ENCODE measurements at regions not wholly inside any gene's neighbourhood (a gene's known extent, or its start where the extent isn't known, plus 50 kb on each side); places are given as distances from the start of the nearest gene placed in this dataset.
A peak's percentile ranks its signal among the peaks of the same experiment; 100 is the strongest.
"Not testable (repeated sequence)": the region's sequence is repeated elsewhere in the genome, so short reads cannot be mapped to it uniquely, and the experiment has no call there.

GRCh38 chr6:141482796-141483597 lies 649.7 kb upstream of the GJE1 start:
- H3K27me3 ChIP-seq (ENCODE audit: control insufficient read depth, insufficient read depth, low read length): no peaks in the 10 kb centered on the region
- H3K4me2 ChIP-seq (ENCODE audit: low read length): peak overlapping the region; percentile 79
- H3K9me3 ChIP-seq (replicated peaks; ENCODE audit: low read length): no peaks in the 10 kb centered on the region
- peaks cover 21% of the 10 kb centered on the region for H3K4me1 ChIP-seq (ENCODE audit: control insufficient read depth, insufficient read depth, low read length)
- peak overlapping the region; percentile 51 for H3K4me3 ChIP-seq (ENCODE audit: low read length)
- peak overlapping the region; percentile 87 for H3K9ac ChIP-seq (ENCODE audit: low read depth, low read length)
- no peaks in the 10 kb centered on the region for H3K36me3 ChIP-seq (ENCODE audit: insufficient read depth, low read length)

GRCh38 chr6:141475259-141475658 lies 657.5 kb upstream of the GJE1 start:
- H3K4me3 ChIP-seq (ENCODE audit: low read length): no peak overlapping the region
- H3K9ac ChIP-seq (ENCODE audit: low read depth, low read length): no peak overlapping the region
- H3K36me3 ChIP-seq (ENCODE audit: insufficient read depth, low read length): no peaks in the 10 kb centered on the region
- H3K4me1 ChIP-seq (ENCODE audit: control insufficient read depth, insufficient read depth, low read length): peaks cover 6% of the 10 kb centered on the region
- no peaks in the 10 kb centered on the region for H3K27me3 ChIP-seq (ENCODE audit: control insufficient read depth, insufficient read depth, low read length)
- H3K9me3 ChIP-seq (replicated peaks; ENCODE audit: low read length): no peaks in the 10 kb centered on the region
- H3K4me2 ChIP-seq (ENCODE audit: low read length): no peak overlapping the region

GRCh38 chr6:141472162-141472928 lies 660.4 kb upstream of the GJE1 start:
- no peaks in the 10 kb centered on the region for H3K36me3 ChIP-seq (ENCODE audit: insufficient read depth, low read length)
- no peaks in the 10 kb centered on the region for H3K9me3 ChIP-seq (replicated peaks; ENCODE audit: low read length)
- H3K27me3 ChIP-seq (ENCODE audit: control insufficient read depth, insufficient read depth, low read length): no peaks in the 10 kb centered on the region
- no peak overlapping the region for H3K4me2 ChIP-seq (ENCODE audit: low read length)
- H3K9ac ChIP-seq (ENCODE audit: low read depth, low read length): no peak overlapping the region
- H3K4me3 ChIP-seq (ENCODE audit: low read length): no peak overlapping the region
- peaks cover 6% of the 10 kb centered on the region for H3K4me1 ChIP-seq (ENCODE audit: control insufficient read depth, insufficient read depth, low read length)

GRCh38 chr6:141470810-141471209 lies 661.9 kb upstream of the GJE1 start:
- H3K4me3 ChIP-seq (ENCODE audit: low read length): no peak overlapping the region
- no peak overlapping the region for H3K9ac ChIP-seq (ENCODE audit: low read depth, low read length)
- no peaks in the 10 kb centered on the region for H3K9me3 ChIP-seq (replicated peaks; ENCODE audit: low read length)
- H3K36me3 ChIP-seq (ENCODE audit: insufficient read depth, low read length): no peaks in the 10 kb centered on the region
- no peaks in the 10 kb centered on the region for H3K27me3 ChIP-seq (ENCODE audit: control insufficient read depth, insufficient read depth, low read length)
- peaks cover 6% of the 10 kb centered on the region for H3K4me1 ChIP-seq (ENCODE audit: control insufficient read depth, insufficient read depth, low read length)
- H3K4me2 ChIP-seq (ENCODE audit: low read length): no peak overlapping the region

- no peaks in the 10 kb centered on the region for H3K36me3 ChIP-seq (ENCODE audit: insufficient read depth, low read length)
- H3K4me3 ChIP-seq (ENCODE audit: low read length): no peak overlapping the region
- H3K4me2 ChIP-seq (ENCODE audit: low read length): no peak overlapping the region
- no peak overlapping the region for H3K9ac ChIP-seq (ENCODE audit: low read depth, low read length)
- peaks cover 23% of the 10 kb centered on the region for H3K4me1 ChIP-seq (ENCODE audit: control insufficient read depth, insufficient read depth, low read length)
- no peaks in the 10 kb centered on the region for H3K9me3 ChIP-seq (replicated peaks; ENCODE audit: low read length)
- H3K27me3 ChIP-seq (ENCODE audit: control insufficient read depth, insufficient read depth, low read length): no peaks in the 10 kb centered on the region
Observed at GRCh38 chr6:141467881-141468280, 664.8 kb upstream of the GJE1 start.

GRCh38 chr6:141467041-141467440 lies 665.7 kb upstream of the GJE1 start:
- Histone ChIP-seq H3K9me3 (replicated peaks; ENCODE audit: low read length) (no peaks in the 10 kb centered on the region), H3K36me3 (ENCODE audit: insufficient read depth, low read length) (no peaks in the 10 kb centered on the region), H3K4me1 (ENCODE audit: control insufficient read depth, insufficient read depth, low read length) (peaks cover 27% of the 10 kb centered on the region), H3K27me3 (ENCODE audit: control insufficient read depth, insufficient read depth, low read length) (no peaks in the 10 kb centered on the region), H3K9ac (ENCODE audit: low read depth, low read length) (no peak overlapping the region), H3K4me3 (ENCODE audit: low read length) (no peak overlapping the region), H3K4me2 (ENCODE audit: low read length) (no peak overlapping the region)

GRCh38 chr6:141464896-141465295 lies 667.8 kb upstream of the GJE1 start:
- H3K9ac ChIP-seq (ENCODE audit: low read depth, low read length): peak overlapping the region; percentile 54
- H3K4me2 ChIP-seq (ENCODE audit: low read length): peak overlapping the region; percentile 45
- no peaks in the 10 kb centered on the region for H3K36me3 ChIP-seq (ENCODE audit: insufficient read depth, low read length)
- peaks cover 27% of the 10 kb centered on the region for H3K4me1 ChIP-seq (ENCODE audit: control insufficient read depth, insufficient read depth, low read length)
- H3K4me3 ChIP-seq (ENCODE audit: low read length): no peak overlapping the region
- H3K27me3 ChIP-seq (ENCODE audit: control insufficient read depth, insufficient read depth, low read length): no peaks in the 10 kb centered on the region
- no peaks in the 10 kb centered on the region for H3K9me3 ChIP-seq (replicated peaks; ENCODE audit: low read length)

GRCh38 chr6:141464490-141464889 lies 668.2 kb upstream of the GJE1 start:
- Histone ChIP-seq H3K9ac (ENCODE audit: low read depth, low read length) (peak overlapping the region; percentile 83), H3K4me3 (ENCODE audit: low read length) (no peak overlapping the region), H3K36me3 (ENCODE audit: insufficient read depth, low read length) (no peaks in the 10 kb centered on the region), H3K27me3 (ENCODE audit: control insufficient read depth, insufficient read depth, low read length) (no peaks in the 10 kb centered on the region), H3K4me1 (ENCODE audit: control insufficient read depth, insufficient read depth, low read length) (peaks cover 27% of the 10 kb centered on the region), H3K4me2 (ENCODE audit: low read length) (peak overlapping the region; percentile 45), H3K9me3 (replicated peaks; ENCODE audit: low read length) (no peaks in the 10 kb centered on the region)

- peak overlapping the region; percentile 41 for H3K4me3 ChIP-seq (ENCODE audit: low read length)
- peaks cover 27% of the 10 kb centered on the region for H3K4me1 ChIP-seq (ENCODE audit: control insufficient read depth, insufficient read depth, low read length)
- H3K9ac ChIP-seq (ENCODE audit: low read depth, low read length): peak overlapping the region; percentile 83
Observed at GRCh38 chr6:141463237-141463977, 669.3 kb upstream of the GJE1 start.

GRCh38 chr6:141460743-141461484 lies 671.8 kb upstream of the GJE1 start:
- Histone ChIP-seq H3K9ac (ENCODE audit: low read depth, low read length) (no peak overlapping the region), H3K9me3 (replicated peaks; ENCODE audit: low read length) (no peaks in the 10 kb centered on the region), H3K4me1 (ENCODE audit: control insufficient read depth, insufficient read depth, low read length) (peaks cover 27% of the 10 kb centered on the region), H3K27me3 (ENCODE audit: control insufficient read depth, insufficient read depth, low read length) (no peaks in the 10 kb centered on the region), H3K36me3 (ENCODE audit: insufficient read depth, low read length) (no peaks in the 10 kb centered on the region), H3K4me2 (ENCODE audit: low read length) (no peak overlapping the region), H3K4me3 (ENCODE audit: low read length) (no peak overlapping the region)

More at GRCh38 chr6:141463237-141463977, 669.3 kb upstream of the GJE1 start:
- H3K36me3 ChIP-seq (ENCODE audit: insufficient read depth, low read length): no peaks in the 10 kb centered on the region
- no peaks in the 10 kb centered on the region for H3K27me3 ChIP-seq (ENCODE audit: control insufficient read depth, insufficient read depth, low read length)
- peak overlapping the region; percentile 77 for H3K4me2 ChIP-seq (ENCODE audit: low read length)
- no peaks in the 10 kb centered on the region for H3K9me3 ChIP-seq (replicated peaks; ENCODE audit: low read length)

GRCh38 chr6:141460245-141460644 lies 672.5 kb upstream of the GJE1 start:
- H3K9me3 ChIP-seq (replicated peaks; ENCODE audit: low read length); H3K36me3 ChIP-seq (ENCODE audit: insufficient read depth, low read length); H3K9ac ChIP-seq (ENCODE audit: low read depth, low read length); H3K4me3 ChIP-seq (ENCODE audit: low read length); H3K4me2 ChIP-seq (ENCODE audit: low read length); H3K27me3 ChIP-seq (ENCODE audit: control insufficient read depth, insufficient read depth, low read length): not testable (repeated sequence)
- peaks cover 27% of the 10 kb centered on the region for H3K4me1 ChIP-seq (ENCODE audit: control insufficient read depth, insufficient read depth, low read length)

All from skeletal muscle satellite cell (primary cell).